Myocyte (in vitro differentiated cells): ENCODE measurements at regions not wholly inside any gene's neighbourhood (a gene's known extent, or its start where the extent isn't known, plus 50 kb on each side); places are given as distances from the start of the nearest gene placed in this dataset.
A peak's percentile ranks its signal among the peaks of the same experiment; 100 is the strongest.

ENCODE experiments used
- DNase-seq: peaks from one replicate; pipeline ENCODE4 v3.0.0-alpha.2; 2012; ENCODE audit warnings: low read depth

GRCh38 chr3:147038481-147038880 lies 367.9 kb downstream of the ZIC4 start:
- DNase-seq = peak; percentile 73

- no peak for DNase-seq
Observed at GRCh38 chr3:147034359-147034758, 372.0 kb downstream of the ZIC4 start.

GRCh38 chr3:147030274-147030673 lies 376.1 kb downstream of the ZIC4 start:
- peak; percentile 6 for DNase-seq

- DNase-seq = no peak
Observed at GRCh38 chr3:147015334-147015733, 391.0 kb downstream of the ZIC4 start.

GRCh38 chr3:147008886-147009285 lies 397.5 kb downstream of the ZIC4 start:
- DNase-seq = peak; percentile 93

GRCh38 chr3:147008458-147008857 lies 397.9 kb downstream of the ZIC4 start:
- no peak for DNase-seq

- peak; percentile 9 for DNase-seq
Observed at GRCh38 chr3:147007736-147008245, 398.6 kb downstream of the ZIC4 start.

- DNase-seq = peak; percentile 31
Observed at GRCh38 chr3:147002721-147003120, 397.6 kb upstream of the PLSCR5 start.

GRCh38 chr3:147000274-147000673 lies 395.1 kb upstream of the PLSCR5 start:
- DNase-seq = no peak

GRCh38 chr3:146991907-146992306 lies 386.8 kb upstream of the PLSCR5 start:
- no peak for DNase-seq

- DNase-seq = no peak
Observed at GRCh38 chr3:146975476-146975875, 370.3 kb upstream of the PLSCR5 start.

- no peak for DNase-seq
Observed at GRCh38 chr3:146975032-146975431, 369.9 kb upstream of the PLSCR5 start.

- peak; percentile 37 for DNase-seq
Observed at GRCh38 chr3:146974001-146974400, 368.9 kb upstream of the PLSCR5 start.

GRCh38 chr3:146972726-146973125 lies 367.6 kb upstream of the PLSCR5 start:
- DNase-seq = peak; percentile 41

GRCh38 chr3:146970236-146970635 lies 365.1 kb upstream of the PLSCR5 start:
- no peak for DNase-seq

GRCh38 chr3:146969356-146969755 lies 364.2 kb upstream of the PLSCR5 start:
- DNase-seq = no peak

- DNase-seq = peak; percentile 87
Observed at GRCh38 chr3:146968204-146968651, 363.1 kb upstream of the PLSCR5 start.

- peak; percentile 17 for DNase-seq
Observed at GRCh38 chr3:146967783-146968182, 362.6 kb upstream of the PLSCR5 start.

- DNase-seq = no peak
Observed at GRCh38 chr3:146966124-146966523, 361.0 kb upstream of the PLSCR5 start.

GRCh38 chr3:146953511-146953981 lies 348.4 kb upstream of the PLSCR5 start:
- DNase-seq = no peak

GRCh38 chr3:146948985-146949384 lies 343.8 kb upstream of the PLSCR5 start:
- no peak for DNase-seq

GRCh38 chr3:146948186-146948585 lies 343.0 kb upstream of the PLSCR5 start:
- no peak for DNase-seq

GRCh38 chr3:146929696-146930095 lies 324.6 kb upstream of the PLSCR5 start:
- DNase-seq = no peak
